NCI-H2107 treated with DMSO at 0.1 percent for 48 hours (cell line): ENCODE measurements at regions not wholly inside any gene's neighbourhood (a gene's known extent, or its start where the extent isn't known, plus 50 kb on each side); places are given as distances from the start of the nearest gene placed in this dataset.

ENCODE experiments used
- DNase-seq: peaks from one replicate; lab custom pipeline; 2025; ENCODE audit not compliant: unreplicated experiment; lab: John Stamatoyannopoulos, UW

DNA sequence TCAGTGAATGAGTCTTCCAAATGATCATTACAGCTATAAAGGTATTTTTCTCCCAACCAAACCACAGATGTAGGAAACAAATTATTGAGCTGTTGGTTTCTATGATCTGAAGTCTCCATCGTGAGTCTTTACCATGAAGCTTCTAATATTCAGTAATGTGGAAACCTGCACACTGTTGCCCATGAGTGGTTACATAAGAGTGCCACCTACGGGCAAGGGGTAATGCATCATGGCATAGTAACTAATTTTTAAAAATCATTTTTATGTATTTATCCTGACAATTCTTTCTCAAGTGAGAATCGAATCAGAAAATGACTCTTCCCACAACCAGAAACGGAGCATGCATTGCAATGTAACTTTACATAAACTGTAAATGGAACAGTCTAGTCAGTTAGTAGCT, 282.5 kb upstream of the SMARCA2 start:
- no peak for DNase-seq

GRCh38 chr9:1738511-1739100, 276.5 kb upstream of the SMARCA2 start:
- DNase-seq: no peak

GRCh38 chr9:1743121-1743960, 271.8 kb upstream of the SMARCA2 start:
- DNase-seq: no peak

DNA sequence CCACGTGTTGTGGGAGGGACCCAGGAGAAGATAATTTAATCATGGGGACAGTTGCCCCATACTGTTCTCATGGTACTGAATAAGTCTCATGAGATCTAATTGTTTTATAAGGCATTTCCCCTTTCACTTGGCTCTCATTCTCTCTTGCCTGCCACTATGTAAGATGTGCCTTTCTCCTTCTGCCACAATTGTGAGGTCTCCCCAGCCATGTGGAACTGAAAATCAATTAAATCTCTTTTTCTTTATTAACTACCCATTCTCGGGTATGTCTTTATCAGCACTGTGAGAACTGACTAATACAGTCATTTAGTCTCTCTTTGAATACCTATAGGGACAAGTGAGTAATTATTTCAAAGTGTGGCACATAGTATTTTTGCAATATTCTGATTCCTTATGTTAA, 269.2 kb upstream of the SMARCA2 start:
- no peak for DNase-seq

DNA sequence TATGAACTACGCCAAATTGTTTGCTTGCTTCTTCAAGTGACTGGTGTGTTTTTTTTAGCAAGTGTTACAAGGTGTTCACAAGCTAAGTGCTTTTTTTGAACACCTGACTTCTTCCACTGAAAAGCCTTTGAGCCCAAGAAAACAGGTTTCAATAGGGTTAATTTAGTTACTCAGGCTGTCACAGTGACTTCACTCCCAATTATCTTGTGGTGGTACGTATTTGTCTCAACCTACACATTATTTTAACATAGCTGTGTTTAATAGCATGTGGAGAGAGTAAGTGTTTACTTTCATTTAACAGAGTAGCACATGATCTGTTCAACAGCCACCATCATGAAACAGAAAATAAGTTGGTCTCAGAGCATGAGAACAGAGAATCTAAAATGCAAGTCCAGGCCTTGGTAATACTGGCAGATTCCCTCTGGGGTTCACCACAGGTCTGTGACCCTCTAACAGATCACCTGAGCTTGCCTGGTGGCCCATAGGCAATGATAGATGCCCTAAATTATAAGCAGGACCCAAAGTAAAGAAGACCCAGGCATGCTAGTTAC, 267.7 kb upstream of the SMARCA2 start:
- DNase-seq: no peak

GRCh38 chr9:1748407-1748806, 266.7 kb upstream of the SMARCA2 start:
- no peak for DNase-seq

GRCh38 chr9:1757186-1757585, 258.0 kb upstream of the SMARCA2 start:
- DNase-seq: no peak

DNA sequence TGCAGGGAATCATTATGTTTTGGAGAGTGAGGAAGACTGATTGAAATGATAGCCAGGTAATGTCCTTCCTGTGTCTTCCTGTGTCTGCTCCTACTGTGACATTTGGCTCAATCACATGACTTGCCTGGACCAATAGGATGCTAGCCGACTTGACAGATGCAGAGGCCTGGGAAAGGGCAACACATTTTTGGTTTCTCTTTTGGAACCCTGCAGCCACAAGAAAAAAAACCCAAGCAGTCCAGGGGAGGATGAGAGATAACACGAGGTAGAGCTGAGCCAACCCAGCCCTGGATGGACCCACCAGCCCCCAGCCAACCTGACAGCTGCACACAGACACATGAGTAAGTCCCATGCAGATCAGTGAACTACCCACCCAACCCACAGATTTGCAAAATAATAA, 256.1 kb upstream of the SMARCA2 start:
- DNase-seq: no peak

DNA sequence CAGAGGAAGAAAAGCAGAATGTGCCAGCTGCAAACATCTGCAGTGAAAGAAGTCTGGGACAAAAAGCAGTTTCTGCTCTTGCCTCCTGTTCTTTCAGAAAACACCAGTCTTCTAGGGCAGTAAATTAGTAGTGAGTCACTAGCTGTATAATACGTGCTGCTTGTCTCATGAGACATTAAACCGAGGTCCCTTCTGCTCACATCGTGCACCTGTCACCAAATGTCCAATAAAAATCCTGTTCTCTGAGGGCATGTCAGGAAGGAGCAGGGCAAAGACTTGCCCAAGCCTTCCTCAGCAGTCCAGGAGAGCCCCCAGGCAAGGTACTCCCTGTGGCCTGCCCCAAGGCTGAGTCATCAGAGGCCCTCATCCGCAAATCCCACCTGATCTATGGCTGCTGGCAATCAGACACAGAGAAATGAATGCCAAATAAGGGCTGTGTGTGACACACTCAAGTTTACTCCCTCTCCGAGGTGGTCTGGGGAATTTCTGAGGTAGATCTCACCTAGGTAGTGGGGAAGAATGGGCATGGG, 255.3 kb upstream of the SMARCA2 start:
- no peak for DNase-seq

- no peak for DNase-seq
Measured at GRCh38 chr9:1761807-1762206, 253.3 kb upstream of the SMARCA2 start.

GRCh38 chr9:1766042-1766441, 249.1 kb upstream of the SMARCA2 start:
- no peak for DNase-seq

DNA sequence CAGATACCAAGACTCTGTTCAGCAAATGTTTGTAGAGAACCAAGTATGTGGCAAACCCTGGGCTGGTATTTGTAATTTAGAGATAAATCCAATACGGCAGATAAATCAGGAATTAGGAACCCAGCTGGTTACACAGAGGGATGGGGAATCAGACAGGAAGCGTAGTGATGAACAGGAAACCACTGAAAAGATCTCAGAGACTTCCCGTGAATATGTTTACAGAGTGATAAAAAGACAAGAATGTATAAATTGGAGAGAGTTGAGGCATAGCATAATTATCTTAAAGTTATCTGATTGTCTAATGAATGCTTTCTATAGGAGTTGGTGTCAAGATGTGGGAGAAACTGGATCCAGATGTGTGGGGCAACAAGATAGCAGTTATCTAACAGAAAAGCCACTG, 246.6 kb upstream of the SMARCA2 start:
- no peak for DNase-seq

GRCh38 chr9:1771094-1771789, 243.9 kb upstream of the SMARCA2 start:
- no peak for DNase-seq

DNA sequence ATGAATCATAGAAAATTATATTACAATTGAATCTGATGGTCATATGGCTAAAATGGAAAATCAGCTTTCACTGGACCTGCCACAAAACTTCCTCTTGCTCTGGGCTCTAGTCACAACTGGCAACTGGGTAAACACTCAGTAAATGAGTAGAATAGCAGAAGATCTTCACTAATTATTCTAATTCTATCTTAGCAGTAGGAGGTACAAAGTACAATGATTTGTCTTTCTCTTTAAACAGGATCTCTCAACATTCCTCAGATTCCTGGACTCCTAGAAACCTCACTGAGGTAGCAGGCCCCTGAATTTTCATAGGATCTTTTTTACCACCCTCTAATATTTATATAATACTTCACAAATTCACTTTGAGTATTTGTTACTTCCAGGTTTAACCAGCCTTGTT, 239.9 kb upstream of the SMARCA2 start:
- DNase-seq: no peak

- no peak for DNase-seq
Measured at GRCh38 chr9:1776668-1777067, 238.5 kb upstream of the SMARCA2 start.

GRCh38 chr9:1791191-1791590, 224.0 kb upstream of the SMARCA2 start:
- no peak for DNase-seq

DNA sequence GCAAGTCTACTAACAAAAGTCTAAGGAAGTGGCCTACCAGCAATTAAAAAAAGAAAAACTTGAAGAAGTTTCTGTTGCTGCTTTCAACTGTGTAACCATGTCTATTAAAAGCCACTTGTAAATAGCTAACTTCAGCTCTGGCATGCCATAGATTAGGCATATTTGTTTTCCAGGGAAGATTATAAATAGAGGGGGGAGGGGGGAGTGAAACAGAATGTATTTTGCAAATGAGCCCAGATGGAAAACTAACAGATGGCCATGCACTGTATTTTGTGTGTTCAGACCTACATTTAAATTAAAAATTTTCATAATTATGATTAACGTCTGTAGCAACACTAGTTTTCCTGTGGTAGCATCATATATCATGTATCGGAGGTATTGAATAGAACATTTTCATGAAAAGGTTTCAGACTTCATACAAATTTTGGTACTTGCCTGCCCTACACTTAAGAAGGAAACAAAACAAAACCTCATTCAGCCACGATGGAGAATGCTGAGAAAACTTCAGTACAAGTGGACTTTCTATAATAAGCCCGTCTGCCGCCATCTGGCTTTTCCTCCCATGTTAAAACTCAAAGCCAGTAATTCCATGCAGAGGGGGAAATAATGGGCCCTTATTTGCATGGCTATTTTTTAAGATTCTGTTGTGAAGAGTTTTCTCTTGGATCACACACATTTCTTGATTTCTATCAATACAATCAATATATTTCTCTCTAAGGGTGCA, 220.4 kb upstream of the SMARCA2 start:
- no peak for DNase-seq

DNA sequence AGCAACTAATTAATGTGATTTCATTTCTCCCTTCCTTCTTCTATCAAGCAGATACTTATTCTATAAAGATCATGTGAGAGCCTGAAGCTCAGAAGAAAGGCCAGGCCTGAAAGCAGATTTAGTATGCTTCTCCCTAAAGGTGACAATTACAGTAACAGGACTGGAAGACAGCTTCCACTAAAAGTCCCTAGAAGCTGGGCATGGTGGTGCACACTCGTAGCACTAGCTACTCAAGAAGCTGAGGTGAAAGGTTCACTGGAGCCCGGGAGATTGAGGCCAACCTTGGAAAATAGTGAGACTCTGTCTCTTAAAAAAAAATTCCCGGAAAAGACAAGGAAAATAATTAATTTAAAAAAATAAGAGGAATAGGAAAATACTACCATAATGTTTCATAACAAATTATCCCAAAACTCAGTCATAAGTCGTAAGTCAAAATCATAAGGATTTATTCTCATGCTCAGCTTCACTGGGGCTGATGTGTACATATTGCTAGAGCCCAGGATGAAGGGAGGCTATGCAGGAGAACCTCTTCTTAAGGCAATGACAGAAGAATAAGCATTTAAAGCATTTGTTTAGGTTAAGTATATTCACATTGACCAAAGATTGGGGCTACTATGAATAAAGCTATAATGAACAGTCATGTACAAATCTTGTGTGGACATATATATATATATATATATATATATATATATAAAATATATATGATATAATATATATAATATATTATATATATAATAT, 210.8 kb upstream of the SMARCA2 start:
- no peak for DNase-seq

DNA sequence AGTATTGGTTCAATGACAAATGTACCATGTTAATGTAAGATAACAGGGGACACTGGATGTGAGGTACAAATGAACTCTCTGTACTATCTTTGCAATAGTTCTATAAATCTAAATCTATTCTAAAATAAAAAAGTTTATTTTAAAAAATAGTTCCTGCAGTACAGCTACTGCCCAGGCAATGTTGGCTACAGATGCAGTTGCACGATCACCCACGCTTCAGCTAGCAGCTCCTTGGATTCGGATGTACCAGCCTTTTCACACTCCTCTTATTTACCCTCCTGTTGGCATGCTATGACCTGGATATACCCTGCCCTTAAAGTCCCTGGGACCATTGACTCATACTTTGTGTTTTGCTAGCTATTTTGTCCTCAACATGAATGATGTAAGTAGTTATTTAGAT, 185.4 kb upstream of the SMARCA2 start:
- no peak for DNase-seq

DNA sequence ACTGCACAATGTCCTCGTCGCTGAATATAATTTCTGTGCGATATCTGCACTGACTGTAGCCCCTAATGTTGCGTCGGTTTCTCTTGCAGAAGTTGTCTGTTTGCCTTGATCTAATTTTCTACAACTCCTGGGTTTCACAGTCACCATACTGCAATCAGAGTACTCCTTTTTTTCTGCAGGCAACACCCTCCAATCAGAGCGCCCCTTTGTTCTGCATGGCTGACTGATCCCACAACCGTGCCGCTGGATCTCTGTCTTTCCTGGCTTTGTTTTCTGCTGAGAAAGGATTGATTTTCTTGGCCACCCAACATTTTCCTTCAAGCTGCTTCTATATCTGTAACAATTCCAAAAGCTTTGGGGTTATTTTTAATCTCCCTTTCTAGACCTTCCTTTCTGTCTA, 182.2 kb upstream of the SMARCA2 start:
- no peak for DNase-seq
